GM18499 (cell line): ENCODE measurements at regions not wholly inside any gene's neighbourhood (a gene's known extent, or its start where the extent isn't known, plus 50 kb on each side); places are given as distances from the start of the nearest gene placed in this dataset.

Experiments used
- ATAC-seq: cut with Tn5 transposase; IDR thresholded peaks from one replicate; pipeline ENCODE4 v1.9.1; 2021; ENCODE audit warnings: moderate number of reproducible peaks; ENCODE audit not compliant: insufficient read depth, unreplicated experiment

- no peak for ATAC-seq
Measured at GRCh38 chr12:126358806-126359205, 1293.6 kb downstream of the AACS start.

GRCh38 chr12:126359216-126359615 lies 1294.0 kb downstream of the AACS start:
- no peak for ATAC-seq

GRCh38 chr12:126361804-126362203 lies 1296.6 kb downstream of the AACS start:
- no peak for ATAC-seq

- no peak for ATAC-seq
Measured at GRCh38 chr12:126362493-126362892, 1297.3 kb downstream of the AACS start.

GRCh38 chr12:126362964-126363363 lies 1297.7 kb downstream of the AACS start:
- ATAC-seq: no peak

- no peak for ATAC-seq
Measured at GRCh38 chr12:126369487-126370463, 1304.5 kb downstream of the AACS start.

GRCh38 chr12:126383506-126383905 lies 1318.3 kb downstream of the AACS start:
- no peak for ATAC-seq

- ATAC-seq: no peak
Measured at GRCh38 chr12:126384026-126384564, 1318.9 kb downstream of the AACS start.

- ATAC-seq: no peak
Measured at GRCh38 chr12:126385785-126386184, 1320.5 kb downstream of the AACS start.

GRCh38 chr12:126389220-126389841 lies 1324.1 kb downstream of the AACS start:
- ATAC-seq: no peak

GRCh38 chr12:126389961-126390360 lies 1324.7 kb downstream of the AACS start:
- ATAC-seq: no peak

GRCh38 chr12:126390969-126391566 lies 1325.8 kb downstream of the AACS start:
- ATAC-seq: no peak

- ATAC-seq: no peak
Measured at GRCh38 chr12:126396536-126396935, 1331.3 kb downstream of the AACS start.

GRCh38 chr12:126397071-126397581 lies 1331.9 kb downstream of the AACS start:
- ATAC-seq: no peak

- no peak for ATAC-seq
Measured at GRCh38 chr12:126397660-126398059, 1332.4 kb downstream of the AACS start.

GRCh38 chr12:126400831-126401230 lies 1335.6 kb downstream of the AACS start:
- ATAC-seq: no peak

GRCh38 chr12:126404293-126404881 lies 1339.2 kb downstream of the AACS start:
- ATAC-seq: no peak

GRCh38 chr12:126418400-126418799 lies 1353.2 kb downstream of the AACS start:
- ATAC-seq: no peak

- no peak for ATAC-seq
Measured at GRCh38 chr12:126419131-126419530, 1353.9 kb downstream of the AACS start.

- ATAC-seq: no peak
Measured at GRCh38 chr12:126424696-126425095, 1359.5 kb downstream of the AACS start.
